B cell (primary cell): ENCODE measurements at regions not wholly inside any gene's neighbourhood (a gene's known extent, or its start where the extent isn't known, plus 50 kb on each side); places are given as distances from the start of the nearest gene placed in this dataset.

Experiments used
- ATAC-seq: fragments of 200-7000 bp; cut with Tn5 transposase; one replicate; pipeline ENCODE4 v1.10.0; 2021; ENCODE audit warnings: low read depth, mild to moderate bottlenecking, moderate number of reproducible peaks, moderate library complexity
- CTCF ChIA-PET: fragments of 350-600 bp; sonication (Branson Sonifier 250); formaldehyde crosslinking; loops from one replicate; lab custom pipeline; 2021; ENCODE audit warnings: antibody characterized with exemption, inconsistent platforms; lab: Charles Lee
- POLR2A ChIA-PET: fragments of 350-600 bp; sonication (Branson Sonifier 250); formaldehyde crosslinking; loops from one replicate; lab custom pipeline; 2021; ENCODE audit warnings: antibody characterized with exemption; lab: Charles Lee
- DNase-seq: peaks from one replicate; pipeline ENCODE4 v3.0.0; 2013
- H2AFZ ChIP-seq: 2 replicates; pipeline ENCODE4 v1.6.1; 2012; ENCODE audit warnings: mild to moderate bottlenecking, low read depth, low read length; ENCODE audit not compliant: insufficient read depth, poor library complexity, severe bottlenecking
- H3K27ac ChIP-seq, 2 donors: 1 replicate in 1 of 2; 2 replicates in 1 of 2; pipeline ENCODE4 v1.5.1; 2012 to 2013; ENCODE audit warnings: low read length in 2 of 2, mild to moderate bottlenecking in 2 of 2, moderate library complexity in 1 of 2
- H3K27me3 ChIP-seq, 4 experiments: fragments of 200-600 bp in 1 of 4; sonication (generic) in 1 of 4; replicated peaks in 1 of 4; 1 replicate in 2 of 4; 2 replicates in 2 of 4; pipeline versions ENCODE4 v1.6.1 to v1.7.0; 2013 to 2016; ENCODE audit warnings: low read length in 3 of 4, mild to moderate bottlenecking in 2 of 4, mixed read lengths in 1 of 4, moderate library complexity in 1 of 4; ENCODE audit not compliant: insufficient read depth in 4 of 4, control insufficient read depth in 3 of 4; ENCODE audit errors: control extremely low read depth in 1 of 4
- H3K36me3 ChIP-seq, 2 experiments: replicated peaks in 1 of 2; 1 replicate in 1 of 2; 2 replicates in 1 of 2; pipeline versions ENCODE4 v1.6.1 to v1.7.1; 2013; ENCODE audit warnings: low read length in 1 of 2; ENCODE audit not compliant: insufficient read depth in 2 of 2, control insufficient read depth in 1 of 2; ENCODE audit errors: control extremely low read depth in 1 of 2, extremely low read depth in 1 of 2
- H3K4me1 ChIP-seq, 2 donors: fragments of 200-600 bp in 1 of 2; sonication (generic) in 1 of 2; 1 replicate in 1 of 2; 2 replicates in 1 of 2; pipeline versions ENCODE4 v1.5.1 to v1.6.1; 2013 to 2017; ENCODE audit warnings: low read length in 2 of 2; ENCODE audit not compliant: control insufficient read depth in 2 of 2, insufficient read depth in 2 of 2
- H3K4me2 ChIP-seq: replicated peaks from 2 replicates; pipeline ENCODE3; 2012; ENCODE audit warnings: mild to moderate bottlenecking, low read depth, low read length; ENCODE audit not compliant: poor library complexity, severe bottlenecking
- H3K4me3 ChIP-seq, 5 experiments: fragments of 200-600 bp in 1 of 5; sonication (generic) in 1 of 5; 1 replicate in 3 of 5; 2 replicates in 2 of 5; pipeline versions ENCODE4 v1.5.1 to v1.7.0; 2011 to 2016; ENCODE audit warnings: low read length in 4 of 5, mild to moderate bottlenecking in 4 of 5, low read depth in 2 of 5, control low read depth in 1 of 5, moderate library complexity in 1 of 5; ENCODE audit not compliant: insufficient read depth in 1 of 5; ENCODE audit errors: control extremely low read depth in 1 of 5, extremely low read depth in 1 of 5
- H3K79me2 ChIP-seq: fragments of 200-600 bp; sonication (generic); one replicate; pipeline ENCODE4 v1.6.0; 2016; ENCODE audit warnings: low read length; ENCODE audit not compliant: control insufficient read depth, insufficient read depth
- H3K9ac ChIP-seq: fragments of 200-600 bp; sonication (generic); 2 replicates; pipeline ENCODE4 v1.6.1; 2017; ENCODE audit warnings: mild to moderate bottlenecking, low read length, moderate library complexity
- H3K9me3 ChIP-seq, 3 donors: one replicate each; pipeline versions ENCODE4 v1.6.1 to v1.7.1; 2013; ENCODE audit warnings: low read length in 2 of 3; ENCODE audit not compliant: control insufficient read depth in 2 of 3, insufficient read depth in 1 of 3; ENCODE audit errors: control extremely low read depth in 1 of 3
- H4K20me1 ChIP-seq: 2 replicates; pipeline ENCODE4 v1.6.0; 2012; ENCODE audit warnings: mild to moderate bottlenecking, low read length; ENCODE audit not compliant: insufficient read depth, control insufficient read depth, poor library complexity, severe bottlenecking
- H3K27ac Mint-ChIP-seq: one replicate; pipeline ENCODE4 v1.8.0; 2021; ENCODE audit warnings: mixed read lengths
- H3K27me3 Mint-ChIP-seq: one replicate; pipeline ENCODE4 v1.8.0; 2021; ENCODE audit warnings: mixed read lengths
- H3K4me1 Mint-ChIP-seq: one replicate; pipeline ENCODE4 v1.8.0; 2021; ENCODE audit warnings: mixed read lengths
- H3K4me3 Mint-ChIP-seq: one replicate; pipeline ENCODE4 v1.8.0; 2021; ENCODE audit warnings: mixed read lengths
- H3K9me3 Mint-ChIP-seq: one replicate; pipeline ENCODE4 v1.8.0; 2022; ENCODE audit warnings: mixed read lengths; ENCODE audit not compliant: insufficient read depth
- EZH2 ChIP-seq: IDR thresholded peaks from 2 replicates; pipeline ENCODE4 v1.6.1; 2012; ENCODE audit warnings: borderline replicate concordance, low read depth, mild to moderate bottlenecking, moderate library complexity, low read length; ENCODE audit not compliant: insufficient read depth, poor library complexity, severe bottlenecking
- WGBS: methylation state at CpG from one replicate; pipeline ENCODE4 v1.1.5; 2013; ENCODE audit warnings: missing lambda C conversion rate; ENCODE audit not compliant: insufficient coverage; 5-methylcytosine and 5-hydroxymethylcytosine counted together
- intact Hi-C: fragments of 100-400 bp; cut with micrococcal nuclease; formaldehyde crosslinking; loops from one replicate; pipeline ENCODE4 v1.10.0; 2022
- TF ChIP-seq, protein P1 (sequence below): fragments of 200-600 bp; IDR thresholded peaks from one replicate; pipeline ENCODE4 v1.8.0; 2022; ENCODE audit warnings: antibody characterized with exemption, mild to moderate bottlenecking

DNA sequence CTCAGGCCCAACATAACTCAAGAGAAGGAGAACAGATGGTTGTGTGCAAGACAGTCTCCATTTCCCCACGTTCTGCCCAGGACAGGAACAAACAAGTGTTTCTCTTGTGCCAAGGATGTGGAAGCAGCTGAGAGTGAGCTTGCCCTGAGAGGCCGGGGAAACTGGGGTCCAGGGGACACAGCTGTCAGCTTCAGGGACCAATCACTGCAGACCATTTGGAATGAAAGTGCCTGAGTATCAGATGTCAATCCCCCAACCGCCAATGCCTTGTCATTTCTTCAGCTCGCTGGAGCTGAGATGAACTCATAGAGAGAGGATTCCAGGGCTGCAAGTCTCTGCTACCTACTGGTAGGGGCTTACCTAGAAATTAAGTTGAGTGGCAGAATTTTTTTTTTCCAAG is 71.9 kb upstream of the METAP2 start:
- no peaks in the 10 kb centered on the region for H3K4me1 Mint-ChIP-seq
- CTCF ChIA-PET = no interaction called here
- no peak for TF ChIP-seq EZH2
- TF ChIP-seq, protein P1, sequence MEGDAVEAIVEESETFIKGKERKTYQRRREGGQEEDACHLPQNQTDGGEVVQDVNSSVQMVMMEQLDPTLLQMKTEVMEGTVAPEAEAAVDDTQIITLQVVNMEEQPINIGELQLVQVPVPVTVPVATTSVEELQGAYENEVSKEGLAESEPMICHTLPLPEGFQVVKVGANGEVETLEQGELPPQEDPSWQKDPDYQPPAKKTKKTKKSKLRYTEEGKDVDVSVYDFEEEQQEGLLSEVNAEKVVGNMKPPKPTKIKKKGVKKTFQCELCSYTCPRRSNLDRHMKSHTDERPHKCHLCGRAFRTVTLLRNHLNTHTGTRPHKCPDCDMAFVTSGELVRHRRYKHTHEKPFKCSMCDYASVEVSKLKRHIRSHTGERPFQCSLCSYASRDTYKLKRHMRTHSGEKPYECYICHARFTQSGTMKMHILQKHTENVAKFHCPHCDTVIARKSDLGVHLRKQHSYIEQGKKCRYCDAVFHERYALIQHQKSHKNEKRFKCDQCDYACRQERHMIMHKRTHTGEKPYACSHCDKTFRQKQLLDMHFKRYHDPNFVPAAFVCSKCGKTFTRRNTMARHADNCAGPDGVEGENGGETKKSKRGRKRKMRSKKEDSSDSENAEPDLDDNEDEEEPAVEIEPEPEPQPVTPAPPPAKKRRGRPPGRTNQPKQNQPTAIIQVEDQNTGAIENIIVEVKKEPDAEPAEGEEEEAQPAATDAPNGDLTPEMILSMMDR = no peak
- intact Hi-C loops = no loop called here
- Histone ChIP-seq H2AFZ (no peak overlapping the region), H4K20me1 (no peaks in the 10 kb centered on the region), H3K27ac (no peak overlapping the region), H3K36me3 (no peaks in the 10 kb centered on the region), H3K9ac (no peak overlapping the region), H3K9me3 (no peaks in the 10 kb centered on the region), H3K4me2 (no peak overlapping the region), H3K4me3 (no peak overlapping the region), H3K4me1 (no peaks in the 10 kb centered on the region), H3K79me2 (no peaks in the 10 kb centered on the region), H3K27me3 (peaks cover 0 to 8% (median 2%) of the 10 kb centered on the region in 4 experiments)
- ATAC-seq = no peak
- H3K4me3 Mint-ChIP-seq = no peak overlapping the region
- POLR2A ChIA-PET = no interaction called here
- 79% methylated on average over 4 of the region's 4 CpGs for WGBS
- no peaks in the 10 kb centered on the region for H3K9me3 Mint-ChIP-seq
- H3K27ac Mint-ChIP-seq = no peak overlapping the region
- H3K27me3 Mint-ChIP-seq = peaks cover 26% of the 10 kb centered on the region
- no peak for DNase-seq

DNA sequence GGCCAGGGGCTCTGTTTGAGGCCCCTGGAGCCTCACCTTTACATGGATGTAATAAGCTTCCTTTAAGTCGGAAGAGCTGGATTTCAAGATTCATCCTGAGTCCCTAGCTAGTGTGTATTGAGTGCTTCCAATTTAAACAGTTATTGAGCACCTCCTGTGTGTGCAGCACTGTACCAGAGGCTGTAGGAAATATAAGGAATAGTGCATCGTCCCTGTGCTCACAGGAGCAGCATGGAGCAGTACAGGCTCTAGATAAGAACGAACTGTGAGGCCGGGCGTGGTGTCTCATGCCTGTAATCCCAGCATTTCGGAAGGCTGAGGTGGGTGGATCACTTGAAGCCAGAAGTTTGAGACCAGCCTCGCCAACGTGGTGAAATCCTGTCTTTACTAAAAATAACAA is 65.8 kb upstream of the METAP2 start:
- no peak for TF ChIP-seq EZH2
- TF ChIP-seq, protein P1 = no peak
- 93% methylated on average over 5 of the region's 8 CpGs for WGBS
- no peak overlapping the region for H3K27ac ChIP-seq
- no peaks in the 10 kb centered on the region for H3K9me3 Mint-ChIP-seq
- no peak for DNase-seq
- no peak for ATAC-seq
- H3K4me3 Mint-ChIP-seq = no peak overlapping the region
- H3K4me1 Mint-ChIP-seq = no peaks in the 10 kb centered on the region
- CTCF ChIA-PET = no interaction called here
- H3K27me3 Mint-ChIP-seq = peaks cover 17% of the 10 kb centered on the region
- H2AFZ ChIP-seq = no peak overlapping the region
- no peaks in the 10 kb centered on the region for H3K79me2 ChIP-seq
- intact Hi-C loops = no loop called here
- no peak overlapping the region for H3K4me2 ChIP-seq
- H3K36me3 ChIP-seq = no peaks in the 10 kb centered on the region
- POLR2A ChIA-PET = no interaction called here
- H4K20me1 ChIP-seq = no peaks in the 10 kb centered on the region
- no peaks in the 10 kb centered on the region for H3K9me3 ChIP-seq
- H3K4me3 ChIP-seq = no peak overlapping the region
- no peak overlapping the region for H3K27ac Mint-ChIP-seq
- no peak overlapping the region for H3K9ac ChIP-seq
- H3K4me1 ChIP-seq = no peaks in the 10 kb centered on the region
- H3K27me3 ChIP-seq = peaks cover 0 to 4% (median 0%) of the 10 kb centered on the region in 4 experiments
